Cardiac fibroblast (primary cell): ENCODE measurements at regions not wholly inside any gene's neighbourhood (a gene's known extent, or its start where the extent isn't known, plus 50 kb on each side); places are given as distances from the start of the nearest gene placed in this dataset.
A peak's percentile ranks its signal among the peaks of the same experiment; 100 is the strongest.

Source experiments
- DNase-seq, 2 donors: peaks; one replicate each; pipeline versions ENCODE4 v3.0.0 to v3.0.0-alpha.2; 2010; ENCODE audit warnings: low read depth in 2 of 2
- H3K4me3 ChIP-seq, 2 donors: replicated peaks in 1 of 2; 1 replicate in 1 of 2; 2 replicates in 1 of 2; pipeline ENCODE4 v1.5.1; 2011; ENCODE audit warnings: low read depth in 2 of 2, low read length in 2 of 2, mild to moderate bottlenecking in 2 of 2, moderate library complexity in 1 of 2
- TF ChIP-seq, protein P1 (sequence below): IDR thresholded peaks from one replicate; pipeline ENCODE4 v1.5.1; 2011; ENCODE audit warnings: low read depth, mild to moderate bottlenecking, low read length, inconsistent platforms

GRCh38 chr4:4667622-4668081 lies 125.8 kb upstream of the STX18 start:
- no peak overlapping the region for H3K4me3 ChIP-seq
- no peak for DNase-seq
- TF ChIP-seq, protein P1, sequence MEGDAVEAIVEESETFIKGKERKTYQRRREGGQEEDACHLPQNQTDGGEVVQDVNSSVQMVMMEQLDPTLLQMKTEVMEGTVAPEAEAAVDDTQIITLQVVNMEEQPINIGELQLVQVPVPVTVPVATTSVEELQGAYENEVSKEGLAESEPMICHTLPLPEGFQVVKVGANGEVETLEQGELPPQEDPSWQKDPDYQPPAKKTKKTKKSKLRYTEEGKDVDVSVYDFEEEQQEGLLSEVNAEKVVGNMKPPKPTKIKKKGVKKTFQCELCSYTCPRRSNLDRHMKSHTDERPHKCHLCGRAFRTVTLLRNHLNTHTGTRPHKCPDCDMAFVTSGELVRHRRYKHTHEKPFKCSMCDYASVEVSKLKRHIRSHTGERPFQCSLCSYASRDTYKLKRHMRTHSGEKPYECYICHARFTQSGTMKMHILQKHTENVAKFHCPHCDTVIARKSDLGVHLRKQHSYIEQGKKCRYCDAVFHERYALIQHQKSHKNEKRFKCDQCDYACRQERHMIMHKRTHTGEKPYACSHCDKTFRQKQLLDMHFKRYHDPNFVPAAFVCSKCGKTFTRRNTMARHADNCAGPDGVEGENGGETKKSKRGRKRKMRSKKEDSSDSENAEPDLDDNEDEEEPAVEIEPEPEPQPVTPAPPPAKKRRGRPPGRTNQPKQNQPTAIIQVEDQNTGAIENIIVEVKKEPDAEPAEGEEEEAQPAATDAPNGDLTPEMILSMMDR = no peak

GRCh38 chr4:4666693-4667621 lies 125.1 kb upstream of the STX18 start:
- H3K4me3 ChIP-seq = no peak overlapping the region
- DNase-seq = peak in 1 of 2 donors; percentile 66
- TF ChIP-seq, protein P1 = no peak

DNA sequence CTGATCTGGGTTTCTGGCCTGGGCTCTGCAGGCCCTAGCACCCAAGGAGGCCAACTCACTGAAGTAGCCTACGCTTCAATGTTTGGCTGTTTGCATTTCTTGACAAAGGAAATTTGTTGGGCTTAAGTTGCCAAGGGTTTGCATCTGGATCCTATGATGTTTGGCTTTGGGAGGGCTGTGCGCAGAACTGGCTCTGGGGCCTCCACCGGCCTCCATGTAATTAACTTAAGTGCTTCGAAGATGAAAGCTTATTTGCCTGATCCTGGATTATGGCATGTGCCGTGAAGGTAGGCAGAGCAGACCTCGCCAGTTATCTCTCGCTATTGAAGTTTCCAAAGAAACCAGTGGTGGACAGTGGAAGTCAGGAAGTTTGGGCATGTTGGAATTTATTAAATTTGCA lies 124.3 kb upstream of the STX18 start:
- DNase-seq = no peak
- H3K4me3 ChIP-seq = no peak overlapping the region
- TF ChIP-seq, protein P1 = no peak

- DNase-seq = no peak
- TF ChIP-seq, protein P1 = no peak
- no peak overlapping the region for H3K4me3 ChIP-seq
Observed at GRCh38 chr4:4664234-4664633, 122.4 kb upstream of the STX18 start.

DNA sequence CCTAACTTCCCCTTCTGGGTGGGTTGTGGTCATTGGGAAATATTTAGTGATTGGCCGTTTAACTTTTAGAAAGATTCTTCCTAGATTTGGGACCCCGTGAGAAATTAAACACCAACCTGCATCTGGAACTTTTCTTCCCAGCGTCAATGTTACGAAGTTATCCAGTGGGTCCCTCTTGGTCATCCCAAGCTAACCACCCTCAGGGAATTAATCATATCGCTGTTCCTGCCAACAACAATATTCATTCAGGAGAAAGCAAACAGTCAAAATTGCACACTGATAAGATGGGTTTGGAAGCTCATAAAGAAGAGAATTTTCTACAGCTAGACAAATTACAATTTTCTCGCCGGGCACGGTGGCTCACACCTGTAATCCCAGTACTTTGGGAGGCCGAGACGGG lies 121.2 kb upstream of the STX18 start:
- TF ChIP-seq, protein P1 = no peak
- peak in 1 of 2 donors; percentile 53 for DNase-seq
- no peak overlapping the region for H3K4me3 ChIP-seq

DNA sequence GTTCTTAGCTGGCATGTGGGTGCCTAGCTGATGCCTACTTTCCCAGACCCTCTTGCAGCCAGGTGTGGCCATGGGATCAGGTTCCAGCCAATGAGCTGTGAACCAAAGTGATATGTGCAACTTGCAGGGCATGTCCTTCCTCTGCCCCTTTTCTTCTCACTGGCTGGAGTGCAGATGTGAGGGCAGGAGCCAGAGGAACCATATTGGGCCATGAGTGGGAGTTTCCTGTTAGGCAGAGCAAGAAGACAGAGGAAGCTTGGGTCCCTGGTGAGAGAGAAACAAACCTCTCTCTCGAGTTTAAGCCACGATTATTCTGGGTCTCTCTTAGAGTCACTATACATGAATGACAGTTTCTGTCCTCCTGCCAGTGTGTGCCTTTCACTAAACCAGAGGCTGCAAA lies 120.4 kb upstream of the STX18 start:
- H3K4me3 ChIP-seq = no peak overlapping the region
- TF ChIP-seq, protein P1 = no peak
- no peak for DNase-seq
